Kidney epithelial cell (primary cell): ENCODE measurements at regions not wholly inside any gene's neighbourhood (a gene's known extent, or its start where the extent isn't known, plus 50 kb on each side); places are given as distances from the start of the nearest gene placed in this dataset.

Experiments used
- DNase-seq: peaks from one replicate; pipeline ENCODE4 v3.0.0-alpha.2; 2010; ENCODE audit warnings: low read depth
- H3K27me3 ChIP-seq: 2 replicates; pipeline ENCODE4 v1.6.0; 2011; ENCODE audit warnings: low read length; ENCODE audit not compliant: control insufficient read depth, insufficient read depth
- H3K36me3 ChIP-seq: 2 replicates; pipeline ENCODE4 v1.5.1; 2011; ENCODE audit warnings: low read length; ENCODE audit not compliant: control insufficient read depth, insufficient read depth
- H3K4me3 ChIP-seq: 2 replicates; pipeline ENCODE4 v1.5.1; 2011; ENCODE audit warnings: low read depth, mild to moderate bottlenecking, control low read depth, low read length
- TF ChIP-seq, protein P1 (sequence below): IDR thresholded peaks from 2 replicates; pipeline ENCODE4 v1.5.1; 2011; ENCODE audit warnings: mild to moderate bottlenecking, moderate library complexity, low read length, control low read depth, inconsistent platforms; ENCODE audit not compliant: insufficient read depth, poor library complexity, severe bottlenecking

DNA sequence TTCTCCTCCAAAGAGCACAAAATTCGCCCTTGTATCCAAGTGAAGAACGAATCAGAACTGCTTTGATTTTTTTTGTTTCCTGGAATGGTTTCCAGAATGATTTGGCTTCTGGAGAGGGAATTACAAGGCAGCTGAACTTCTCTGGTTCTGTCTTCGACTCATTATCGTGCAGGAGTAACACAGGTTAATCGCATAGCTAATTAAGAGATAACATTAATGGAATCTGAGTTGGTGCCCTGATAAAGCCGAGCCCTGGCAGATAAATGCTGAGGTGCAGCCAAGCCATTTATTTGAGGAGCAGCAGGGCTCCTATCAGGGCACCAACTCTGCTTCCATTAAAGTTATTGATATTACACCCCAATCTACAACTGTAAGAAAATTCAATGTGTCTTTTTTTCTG, 433.7 kb downstream of the ZNF521 start:
- Histone ChIP-seq H3K27me3 (peaks cover 3% of the 10 kb centered on the region), H3K36me3 (no peaks in the 10 kb centered on the region), H3K4me3 (no peak overlapping the region)
- TF ChIP-seq, protein P1, sequence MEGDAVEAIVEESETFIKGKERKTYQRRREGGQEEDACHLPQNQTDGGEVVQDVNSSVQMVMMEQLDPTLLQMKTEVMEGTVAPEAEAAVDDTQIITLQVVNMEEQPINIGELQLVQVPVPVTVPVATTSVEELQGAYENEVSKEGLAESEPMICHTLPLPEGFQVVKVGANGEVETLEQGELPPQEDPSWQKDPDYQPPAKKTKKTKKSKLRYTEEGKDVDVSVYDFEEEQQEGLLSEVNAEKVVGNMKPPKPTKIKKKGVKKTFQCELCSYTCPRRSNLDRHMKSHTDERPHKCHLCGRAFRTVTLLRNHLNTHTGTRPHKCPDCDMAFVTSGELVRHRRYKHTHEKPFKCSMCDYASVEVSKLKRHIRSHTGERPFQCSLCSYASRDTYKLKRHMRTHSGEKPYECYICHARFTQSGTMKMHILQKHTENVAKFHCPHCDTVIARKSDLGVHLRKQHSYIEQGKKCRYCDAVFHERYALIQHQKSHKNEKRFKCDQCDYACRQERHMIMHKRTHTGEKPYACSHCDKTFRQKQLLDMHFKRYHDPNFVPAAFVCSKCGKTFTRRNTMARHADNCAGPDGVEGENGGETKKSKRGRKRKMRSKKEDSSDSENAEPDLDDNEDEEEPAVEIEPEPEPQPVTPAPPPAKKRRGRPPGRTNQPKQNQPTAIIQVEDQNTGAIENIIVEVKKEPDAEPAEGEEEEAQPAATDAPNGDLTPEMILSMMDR = no peak
- DNase-seq = no peak

DNA sequence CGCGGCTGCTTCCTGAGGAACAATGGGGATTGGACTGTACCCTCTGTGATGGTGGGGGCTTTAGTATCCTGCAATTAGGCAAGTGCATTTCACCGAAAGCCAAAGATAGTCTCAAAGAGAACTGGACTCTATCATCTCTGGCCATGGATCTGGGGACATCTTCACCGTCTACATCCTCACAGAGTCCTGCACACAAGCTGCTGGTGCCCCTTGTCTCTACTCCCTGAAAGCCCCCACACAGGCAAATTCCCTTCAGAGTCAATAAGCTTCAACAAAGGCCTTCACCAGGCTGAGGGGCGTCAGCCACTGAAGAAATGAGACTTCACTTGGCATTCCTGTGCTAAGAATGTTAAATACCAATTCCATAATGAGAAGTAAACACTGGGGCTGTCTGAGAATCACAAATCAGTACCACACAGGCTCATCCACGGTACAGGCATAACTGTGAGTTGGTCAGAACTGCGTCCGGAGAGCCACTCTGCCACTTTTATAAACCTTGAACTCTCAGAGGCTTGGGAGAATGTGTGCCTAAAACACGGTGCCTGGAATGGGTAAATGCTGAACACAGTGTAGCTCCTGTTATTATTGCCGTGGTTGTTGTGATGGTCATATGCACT, 432.7 kb downstream of the ZNF521 start:
- no peaks in the 10 kb centered on the region for H3K36me3 ChIP-seq
- no peak overlapping the region for H3K4me3 ChIP-seq
- TF ChIP-seq, protein P1 = no peak
- peaks cover 3% of the 10 kb centered on the region for H3K27me3 ChIP-seq
- DNase-seq = no peak

DNA sequence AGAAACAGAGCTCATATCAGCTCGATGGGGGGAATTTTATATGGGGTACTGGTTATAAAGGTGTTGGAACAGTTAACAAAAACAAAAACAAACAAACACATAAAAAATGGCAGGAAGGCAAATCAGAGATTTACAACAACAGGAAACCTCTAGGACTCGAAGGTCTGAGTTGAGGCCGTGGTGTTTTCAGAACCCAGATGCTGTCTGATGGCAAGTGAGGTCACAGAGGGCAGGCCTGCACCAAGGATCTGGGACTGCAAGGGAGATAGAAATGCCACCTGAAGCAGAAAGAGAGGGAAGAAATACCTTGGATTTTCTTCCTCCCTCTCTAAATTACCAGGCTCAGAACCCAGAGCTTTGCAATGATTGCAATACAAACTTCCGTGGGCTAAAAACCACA, 429.5 kb downstream of the ZNF521 start:
- TF ChIP-seq, protein P1 = no peak
- no peak for DNase-seq
- no peak overlapping the region for H3K4me3 ChIP-seq
- no peaks in the 10 kb centered on the region for H3K36me3 ChIP-seq
- H3K27me3 ChIP-seq = peaks cover 3% of the 10 kb centered on the region

DNA sequence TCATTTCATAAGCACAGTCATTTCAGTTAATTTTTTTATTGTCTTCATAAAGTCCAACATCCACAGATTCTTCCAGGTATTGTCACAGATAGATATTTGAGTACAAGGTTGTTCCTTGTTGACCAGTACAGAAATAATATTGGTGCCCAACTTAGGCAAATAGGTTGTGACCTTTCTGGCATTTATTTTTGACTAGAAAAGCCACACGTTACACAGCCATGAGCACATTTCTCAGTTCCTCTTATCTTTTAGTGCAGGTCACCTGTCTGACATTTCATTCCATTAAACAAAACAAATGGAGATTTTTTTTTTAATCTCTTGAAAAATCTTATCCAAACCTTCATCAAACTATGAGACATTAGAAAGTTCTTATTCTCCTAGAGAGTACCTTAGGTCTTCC, 428.8 kb downstream of the ZNF521 start:
- TF ChIP-seq, protein P1 = no peak
- Histone ChIP-seq H3K27me3 (no peaks in the 10 kb centered on the region), H3K36me3 (no peaks in the 10 kb centered on the region), H3K4me3 (no peak overlapping the region)
- no peak for DNase-seq

DNA sequence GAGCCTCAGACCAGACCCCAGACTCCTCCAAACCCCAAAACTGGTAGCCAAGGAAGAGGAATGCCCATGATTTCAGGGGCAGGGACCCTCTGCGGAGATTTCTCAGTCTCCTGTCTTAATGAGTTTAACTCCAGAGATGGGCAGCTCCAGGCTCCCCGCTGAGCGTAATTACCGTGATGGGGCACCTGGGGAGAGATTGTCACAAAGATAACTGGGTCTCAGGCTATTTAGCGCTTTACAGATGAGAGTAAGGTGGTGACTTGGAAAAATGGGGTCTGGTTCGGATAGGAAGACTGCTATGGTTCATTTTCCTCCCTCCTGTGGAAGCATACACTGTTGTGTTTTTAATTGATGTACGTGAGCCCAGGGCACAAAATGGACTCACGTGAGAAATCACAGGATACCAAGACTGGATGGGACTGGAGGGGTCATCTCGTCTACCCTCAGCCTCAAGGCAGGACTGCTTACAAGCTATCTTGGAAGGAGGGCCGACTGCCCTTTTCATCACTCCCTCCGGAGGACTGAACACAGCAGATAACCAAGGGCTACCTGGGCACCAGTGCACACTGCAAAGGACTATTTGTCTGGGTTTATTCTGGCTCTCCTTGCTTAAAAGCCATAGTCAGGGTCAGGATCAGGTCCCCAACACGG, 427.8 kb downstream of the ZNF521 start:
- Histone ChIP-seq H3K4me3 (no peak overlapping the region), H3K36me3 (no peaks in the 10 kb centered on the region), H3K27me3 (no peaks in the 10 kb centered on the region)
- TF ChIP-seq, protein P1 = no peak
- no peak for DNase-seq

DNA sequence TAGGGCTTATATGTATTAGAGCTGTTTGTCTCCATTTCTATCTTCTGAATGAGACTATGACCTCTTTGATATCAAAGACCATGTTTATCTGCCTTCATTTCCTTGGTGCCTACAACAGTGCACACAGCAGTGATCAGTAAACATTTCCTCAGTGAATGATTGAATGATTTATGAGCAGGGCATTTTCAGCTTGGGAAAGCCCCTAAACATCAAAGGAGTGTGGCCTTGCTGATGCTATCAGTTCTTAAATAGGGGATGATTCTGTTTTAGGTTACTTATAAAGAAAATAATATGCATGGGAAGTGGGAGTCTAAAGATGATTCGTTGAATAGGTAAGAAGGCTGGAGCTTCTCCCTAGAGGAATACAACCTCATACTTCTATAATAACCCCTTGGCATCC, 425.3 kb downstream of the ZNF521 start:
- no peak overlapping the region for H3K4me3 ChIP-seq

More for the DNA sequence above, 425.3 kb downstream of the ZNF521 start:
- Histone ChIP-seq H3K27me3 (no peaks in the 10 kb centered on the region), H3K36me3 (no peaks in the 10 kb centered on the region)
- DNase-seq = no peak
- TF ChIP-seq, protein P1 = no peak
